ENCODE measurements at regions not wholly inside any gene's neighbourhood (a gene's known extent, or its start where the extent isn't known, plus 50 kb on each side); places are given as distances from the start of the nearest gene placed in this dataset.

DNA sequence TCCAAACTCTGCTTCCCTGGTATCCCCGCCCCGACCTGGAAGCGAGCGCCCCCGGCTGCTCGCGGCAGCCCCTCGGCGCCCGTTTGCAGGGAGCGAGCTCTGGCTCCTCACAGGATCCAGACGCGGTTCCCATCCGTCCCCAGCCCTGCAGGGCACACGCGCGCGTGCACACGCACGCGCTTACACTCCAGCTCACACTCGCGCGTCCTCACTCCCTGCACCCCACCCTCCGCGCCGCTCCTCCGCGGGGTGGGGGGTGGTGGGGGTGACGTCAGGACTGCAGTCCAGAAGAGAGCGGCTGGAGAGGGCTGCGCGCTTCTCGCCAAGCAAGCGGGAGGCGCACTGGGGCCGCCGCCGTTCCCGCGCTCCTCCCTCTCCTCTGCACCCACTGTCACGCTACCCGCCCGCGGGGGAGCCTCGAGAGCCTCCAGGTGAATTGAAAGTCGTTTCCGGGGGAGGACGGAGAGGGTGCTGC is 255.6 kb downstream of the OTUD1 start:
- Mint-ChIP-seq H3K4me1 (ENCODE audit: low read depth in 2 of 2) (no peaks in the 10 kb centered on the region), H3K36me3 (ENCODE audit: insufficient read depth) (no peaks in the 10 kb centered on the region), H3K27me3 (peaks cover 9 to 36% of the 10 kb centered on the region in 2 donors), H3K4me3 (no peak overlapping the region), H3K9me3 (no peaks in the 10 kb centered on the region), H3K27ac (no peak overlapping the region)
- DNase-seq (no peak), ATAC-seq (replicated peaks) (no peak)

DNA sequence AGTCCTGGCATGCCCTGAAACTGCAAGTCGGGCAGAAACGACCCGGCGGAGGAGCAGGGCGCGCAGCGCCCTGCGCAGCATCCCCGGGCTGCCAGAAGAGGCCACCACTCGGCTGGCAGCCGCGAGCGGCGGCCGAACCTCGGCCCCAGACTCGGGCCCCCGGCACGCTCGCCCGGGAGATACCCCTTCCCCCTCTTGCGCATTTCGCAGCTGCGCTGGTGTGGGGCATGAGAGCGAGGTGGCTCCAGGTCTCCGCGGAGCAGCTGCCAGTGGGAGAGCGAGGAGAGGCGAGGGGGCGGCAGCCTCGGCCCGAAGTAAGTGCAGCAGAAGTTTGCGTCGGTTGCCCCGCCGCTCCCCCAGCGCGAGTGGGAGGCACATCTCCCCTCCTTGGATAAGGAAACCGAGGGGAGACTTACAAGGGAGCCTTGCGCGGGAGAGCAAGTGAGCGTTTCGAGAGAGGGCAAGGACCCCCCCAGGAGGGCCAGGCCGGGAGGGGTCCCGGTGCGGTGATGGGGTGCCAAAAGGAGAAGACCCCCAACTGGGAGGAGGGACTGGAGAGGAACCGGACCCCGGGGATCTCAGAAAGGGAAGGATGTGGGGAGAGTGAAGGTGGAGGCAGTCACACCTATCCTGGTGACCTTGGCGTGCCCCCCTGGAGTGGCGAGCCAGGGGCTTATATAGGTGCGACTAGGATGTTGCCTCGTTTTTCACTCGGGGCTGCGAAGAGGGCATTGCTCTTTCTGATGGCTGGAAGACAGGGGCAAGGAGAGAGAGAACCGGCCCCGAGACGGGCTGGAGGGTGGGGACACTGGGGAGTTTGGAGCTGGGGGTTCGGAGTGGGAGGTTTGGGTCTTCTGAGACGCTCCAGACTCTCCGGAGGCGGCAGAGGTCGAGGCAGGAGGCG is 256.3 kb downstream of the OTUD1 start:
- Mint-ChIP-seq H3K4me1 (ENCODE audit: low read depth in 2 of 2) (no peaks in the 10 kb centered on the region), H3K9me3 (no peaks in the 10 kb centered on the region), H3K27ac (no peak overlapping the region), H3K27me3 (peaks cover 9 to 36% of the 10 kb centered on the region in 2 donors), H3K36me3 (ENCODE audit: insufficient read depth) (no peaks in the 10 kb centered on the region), H3K4me3 (no peak overlapping the region)
- ATAC-seq (replicated peaks) (no peak), DNase-seq (no peak)

DNA sequence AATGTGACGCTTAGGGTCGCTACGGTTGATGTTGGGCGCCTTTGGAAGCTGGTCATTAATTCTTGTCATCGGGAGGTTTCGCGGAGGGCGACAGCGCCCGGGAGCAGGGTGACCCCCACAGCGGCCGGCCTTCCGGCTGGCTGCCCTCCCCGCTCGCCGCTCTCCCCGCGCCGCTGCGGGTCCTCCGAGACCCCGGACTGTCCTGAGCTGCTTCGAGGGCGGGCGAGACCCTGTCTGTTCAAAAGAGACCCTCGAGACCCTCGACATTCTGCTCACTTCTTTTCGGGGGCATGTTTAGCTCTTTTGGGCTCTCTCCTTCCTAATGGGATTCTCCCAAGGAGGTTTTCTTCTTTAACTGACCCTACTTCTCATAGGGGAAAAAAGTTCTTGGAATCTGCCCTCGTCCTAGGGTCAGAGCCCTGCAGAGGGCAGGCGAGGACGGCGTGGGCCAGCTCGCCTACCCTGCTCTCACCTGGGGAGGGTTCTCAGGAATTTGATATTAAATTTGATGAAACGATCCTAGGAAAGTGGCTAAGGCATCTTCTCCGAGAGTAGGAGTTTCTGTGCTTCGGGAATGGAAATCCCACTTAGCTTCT is 257.0 kb downstream of the OTUD1 start:
- Mint-ChIP-seq H3K4me3 (no peak overlapping the region), H3K27ac (no peak overlapping the region), H3K27me3 (peaks cover 9 to 36% of the 10 kb centered on the region in 2 donors), H3K36me3 (ENCODE audit: insufficient read depth) (no peaks in the 10 kb centered on the region), H3K9me3 (no peaks in the 10 kb centered on the region), H3K4me1 (ENCODE audit: low read depth in 2 of 2) (no peaks in the 10 kb centered on the region)
- ATAC-seq (replicated peaks): no peak
- DNase-seq: no peak

DNA sequence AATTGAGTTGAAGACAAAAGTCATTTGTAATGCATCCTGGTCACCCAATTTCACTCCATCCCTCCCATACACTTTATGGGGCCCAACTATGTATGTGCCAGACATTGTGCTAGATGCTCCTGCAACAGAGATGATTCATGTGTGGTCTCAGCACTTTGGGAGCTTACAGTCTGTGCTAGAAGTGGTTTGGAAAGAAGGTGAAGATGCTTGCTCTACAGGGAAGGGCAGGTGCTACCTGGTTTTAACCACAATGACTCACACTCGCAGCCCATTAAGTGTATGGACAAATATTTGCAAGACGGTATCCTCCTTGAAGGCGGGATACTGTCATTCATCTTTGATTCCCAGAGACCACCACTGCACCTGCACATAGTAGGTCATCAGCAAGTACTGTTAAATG is 257.6 kb downstream of the OTUD1 start:
- H3K9me3 Mint-ChIP-seq: no peaks in the 10 kb centered on the region
- H3K27me3 Mint-ChIP-seq: peaks cover 9 to 36% of the 10 kb centered on the region in 2 donors
- no peaks in the 10 kb centered on the region for H3K36me3 Mint-ChIP-seq (ENCODE audit: insufficient read depth)
- H3K4me3 Mint-ChIP-seq: no peak overlapping the region
- no peak for ATAC-seq (replicated peaks)
- no peak overlapping the region for H3K27ac Mint-ChIP-seq
- DNase-seq: no peak
- H3K4me1 Mint-ChIP-seq (ENCODE audit: low read depth in 2 of 2): no peaks in the 10 kb centered on the region

DNA sequence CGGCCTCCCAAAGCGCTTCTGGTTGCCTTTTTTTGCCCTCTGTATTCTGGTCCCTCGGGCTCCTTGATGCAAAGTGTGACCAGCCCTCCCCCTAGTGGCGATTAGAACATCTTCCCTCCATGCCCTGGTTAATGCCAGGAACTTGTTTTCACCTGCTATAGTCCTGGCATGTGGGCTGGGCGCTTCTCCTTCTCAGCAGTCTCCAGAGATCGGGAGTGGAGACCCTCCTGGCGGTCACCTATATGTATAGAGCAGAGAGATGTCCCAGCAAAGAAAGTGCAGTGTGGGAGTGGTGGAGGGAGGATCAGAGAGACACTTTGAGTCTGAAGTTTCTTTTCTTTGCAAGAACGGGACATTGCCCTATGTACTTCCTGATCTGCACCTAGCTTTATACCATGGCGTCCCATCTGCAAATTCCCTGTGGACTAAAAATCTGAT is 264.1 kb downstream of the OTUD1 start:
- no peak for ATAC-seq (replicated peaks)

DNA sequence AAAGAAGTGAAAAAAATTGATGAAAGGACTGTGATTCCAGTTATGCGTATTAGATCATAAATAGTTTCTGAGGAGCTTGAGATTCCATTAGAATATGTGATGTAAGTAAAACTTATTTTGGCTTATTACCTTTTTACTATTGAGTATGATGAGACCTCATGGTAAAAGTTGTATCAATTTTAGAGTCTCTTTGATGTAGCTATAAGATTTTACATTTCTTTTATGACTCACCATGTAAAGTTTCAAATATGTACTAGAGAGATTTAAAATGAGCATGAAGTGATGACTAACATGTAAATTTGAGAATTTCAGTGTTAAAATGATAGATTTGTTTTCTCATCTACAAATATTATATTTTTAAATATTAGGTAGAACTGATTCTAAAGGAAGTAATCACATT is 276.5 kb downstream of the OTUD1 start:
- H3K27ac Mint-ChIP-seq: no peak overlapping the region
- no peak for ATAC-seq (replicated peaks)
- H3K9me3 Mint-ChIP-seq: peaks cover 3 to 13% of the 10 kb centered on the region in 2 donors
- no peak overlapping the region for H3K4me3 Mint-ChIP-seq
- DNase-seq: no peak
- peaks cover 0 to 9% of the 10 kb centered on the region in 2 donors for H3K27me3 Mint-ChIP-seq
- no peaks in the 10 kb centered on the region for H3K36me3 Mint-ChIP-seq (ENCODE audit: insufficient read depth)
- H3K4me1 Mint-ChIP-seq (ENCODE audit: low read depth in 2 of 2): no peaks in the 10 kb centered on the region

More for the DNA sequence above, 264.1 kb downstream of the OTUD1 start:
- Mint-ChIP-seq H3K4me1 (ENCODE audit: low read depth in 2 of 2) (no peaks in the 10 kb centered on the region), H3K4me3 (no peak overlapping the region), H3K27ac (no peak overlapping the region), H3K9me3 (no peaks in the 10 kb centered on the region), H3K36me3 (ENCODE audit: insufficient read depth) (no peaks in the 10 kb centered on the region), H3K27me3 (peaks cover 16 to 17% of the 10 kb centered on the region in 2 donors)
- DNase-seq: peak in 1 of 3 experiments; percentile 3

DNA sequence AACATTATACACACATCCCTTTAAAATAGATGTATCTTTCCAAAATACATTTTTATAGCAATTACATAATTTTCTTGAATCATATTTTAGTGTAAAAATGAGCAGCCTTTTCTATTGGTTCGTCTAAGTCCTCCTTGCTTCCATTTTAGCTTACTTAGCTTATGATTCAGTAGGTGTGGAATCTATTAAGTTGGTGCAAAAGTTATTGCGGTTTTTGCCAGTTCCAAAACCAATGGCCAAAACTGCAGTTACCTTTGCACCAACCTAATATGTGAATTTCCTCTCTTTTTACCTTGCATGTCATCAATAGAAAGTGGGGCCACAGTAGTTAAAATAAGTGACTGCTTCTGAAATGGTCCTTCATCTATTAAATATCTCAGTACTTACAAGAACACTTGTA is 279.0 kb downstream of the OTUD1 start:
- peaks cover 0 to 9% of the 10 kb centered on the region in 2 donors for H3K27me3 Mint-ChIP-seq
- H3K4me3 Mint-ChIP-seq: no peak overlapping the region
- H3K36me3 Mint-ChIP-seq (ENCODE audit: insufficient read depth): no peaks in the 10 kb centered on the region
- DNase-seq: no peak
- ATAC-seq (replicated peaks): no peak
- H3K27ac Mint-ChIP-seq: no peak overlapping the region
- peaks cover 3 to 13% of the 10 kb centered on the region in 2 donors for H3K9me3 Mint-ChIP-seq
- H3K4me1 Mint-ChIP-seq (ENCODE audit: low read depth in 2 of 2): no peaks in the 10 kb centered on the region

DNA sequence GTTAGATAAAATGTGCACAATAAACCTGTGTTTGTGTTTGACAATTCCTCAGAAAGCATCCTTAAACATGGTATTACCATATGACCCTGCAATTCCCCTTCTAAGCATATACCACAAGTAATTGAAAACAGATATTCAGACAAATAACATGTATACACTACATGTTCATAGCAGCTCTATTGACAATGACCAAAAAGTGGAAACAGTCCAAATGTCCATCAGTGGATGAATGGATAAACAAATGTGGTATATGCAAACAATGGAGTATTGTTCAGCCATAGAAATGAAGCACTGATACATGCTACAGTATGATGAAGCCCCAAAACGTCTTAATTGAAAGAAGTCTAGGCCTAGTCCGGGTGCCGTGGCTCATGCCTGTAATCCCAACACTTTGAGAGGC is 280.1 kb downstream of the OTUD1 start:
- H3K4me3 Mint-ChIP-seq: no peak overlapping the region
- ATAC-seq (replicated peaks) (no peak), DNase-seq (no peak)
- no peaks in the 10 kb centered on the region for H3K36me3 Mint-ChIP-seq (ENCODE audit: insufficient read depth)
- H3K4me1 Mint-ChIP-seq (ENCODE audit: low read depth in 2 of 2): no peaks in the 10 kb centered on the region
- peaks cover 0 to 9% of the 10 kb centered on the region in 2 donors for H3K27me3 Mint-ChIP-seq
- H3K27ac Mint-ChIP-seq: no peak overlapping the region
- peaks cover 3 to 12% of the 10 kb centered on the region in 2 donors for H3K9me3 Mint-ChIP-seq

DNA sequence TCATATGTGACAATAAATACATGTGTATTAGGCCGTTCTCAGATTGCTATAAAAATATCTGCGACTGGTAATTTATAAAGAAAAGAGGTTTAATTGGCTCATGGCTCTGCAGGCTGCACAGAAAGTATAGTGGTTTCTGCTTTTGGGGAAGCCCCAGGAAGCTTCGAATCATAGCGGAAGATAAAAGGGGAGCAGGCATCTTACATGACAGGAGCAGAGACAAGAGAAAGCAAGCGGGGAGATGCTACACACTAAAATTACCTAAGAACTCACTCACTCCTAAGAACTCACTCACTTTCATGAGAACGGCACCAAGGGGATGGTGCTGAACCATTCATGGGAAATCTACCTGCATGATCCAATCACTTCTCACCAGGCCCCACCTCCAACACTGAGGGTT is 284.9 kb downstream of the OTUD1 start:
- ATAC-seq (replicated peaks): no peak
- Mint-ChIP-seq H3K27me3 (no peaks in the 10 kb centered on the region), H3K4me3 (no peak overlapping the region), H3K36me3 (ENCODE audit: insufficient read depth) (no peaks in the 10 kb centered on the region), H3K27ac (no peak overlapping the region), H3K4me1 (ENCODE audit: low read depth in 2 of 2) (no peaks in the 10 kb centered on the region), H3K9me3 (no peaks in the 10 kb centered on the region)
- no peak for DNase-seq

DNA sequence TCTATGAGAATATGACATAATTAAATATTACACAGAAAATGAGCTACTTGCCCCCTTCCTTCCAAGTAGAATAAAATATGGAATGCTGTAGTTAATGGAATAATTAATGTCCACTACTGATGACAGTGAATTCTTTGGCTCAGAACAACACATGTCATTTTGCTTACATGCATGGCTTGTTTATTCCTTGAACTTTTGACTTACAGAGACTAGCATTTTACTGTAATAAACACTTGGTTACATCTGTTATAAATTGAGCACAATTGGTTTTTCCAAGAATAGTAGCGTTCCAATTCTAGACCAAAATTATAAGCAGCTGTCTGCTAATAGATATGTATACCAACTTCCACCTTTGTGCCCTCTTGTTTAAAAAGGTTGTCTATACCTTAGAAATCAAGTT is 286.7 kb downstream of the OTUD1 start:
- no peak overlapping the region for H3K4me3 Mint-ChIP-seq
- DNase-seq (no peak), ATAC-seq (replicated peaks) (no peak)
- H3K4me1 Mint-ChIP-seq (ENCODE audit: low read depth in 2 of 2): no peaks in the 10 kb centered on the region
- H3K27ac Mint-ChIP-seq: no peak overlapping the region
- H3K9me3 Mint-ChIP-seq: no peaks in the 10 kb centered on the region
- H3K36me3 Mint-ChIP-seq (ENCODE audit: insufficient read depth): no peaks in the 10 kb centered on the region
- no peaks in the 10 kb centered on the region for H3K27me3 Mint-ChIP-seq

DNA sequence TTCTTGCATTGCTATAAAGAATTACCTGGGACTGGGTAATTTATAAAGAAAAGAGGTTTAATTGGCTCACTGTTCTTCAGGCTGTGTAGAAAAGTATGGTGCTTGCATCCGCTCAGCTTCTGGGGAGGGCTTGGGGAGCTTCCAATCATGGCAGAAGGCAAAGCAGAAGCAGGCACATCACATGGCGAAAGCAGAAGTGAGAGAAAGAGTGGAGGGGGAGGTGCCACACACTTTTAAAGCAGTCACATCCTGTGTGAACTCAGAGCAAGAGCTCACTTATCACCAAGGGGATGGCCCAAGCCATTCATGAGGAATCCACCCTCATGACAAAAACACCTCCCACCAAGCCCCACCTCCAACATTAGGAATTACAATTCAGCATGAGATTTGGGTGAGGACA is 303.5 kb downstream of the OTUD1 start:
- Mint-ChIP-seq H3K9me3 (peaks cover 11 to 31% of the 10 kb centered on the region in 2 donors), H3K4me1 (ENCODE audit: low read depth in 2 of 2) (no peaks in the 10 kb centered on the region), H3K4me3 (no peak overlapping the region), H3K27me3 (peaks cover 10 to 12% of the 10 kb centered on the region in 2 donors), H3K36me3 (ENCODE audit: insufficient read depth) (no peaks in the 10 kb centered on the region), H3K27ac (no peak overlapping the region)
- ATAC-seq (replicated peaks) (no peak), DNase-seq (no peak)

DNA sequence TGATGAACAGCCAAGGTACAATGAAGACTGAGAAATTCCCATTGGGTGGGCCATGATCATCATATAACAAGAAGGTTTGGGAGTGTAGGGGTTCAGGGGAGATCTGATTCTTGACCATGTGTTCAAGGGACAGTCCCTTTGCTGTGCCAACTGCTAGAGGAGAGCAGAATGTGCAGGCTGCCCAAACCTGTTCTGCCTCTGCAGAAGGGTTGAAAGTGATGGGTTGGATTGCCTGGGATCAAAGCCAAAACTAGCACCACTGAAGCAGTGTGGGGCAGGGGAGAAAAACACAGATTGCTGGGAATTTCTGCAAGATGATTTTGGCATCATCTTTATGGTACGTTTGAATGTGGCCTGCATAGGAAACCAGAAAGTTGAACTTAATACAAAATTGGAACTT is 303.9 kb downstream of the OTUD1 start:
- H3K36me3 Mint-ChIP-seq (ENCODE audit: insufficient read depth): no peaks in the 10 kb centered on the region
- H3K27ac Mint-ChIP-seq: no peak overlapping the region
- ATAC-seq (replicated peaks) (no peak), DNase-seq (no peak)
- H3K9me3 Mint-ChIP-seq: peaks cover 11 to 32% of the 10 kb centered on the region in 2 donors
- peaks cover 10 to 12% of the 10 kb centered on the region in 2 donors for H3K27me3 Mint-ChIP-seq
- H3K4me1 Mint-ChIP-seq (ENCODE audit: low read depth in 2 of 2): no peaks in the 10 kb centered on the region
- H3K4me3 Mint-ChIP-seq: no peak overlapping the region

DNA sequence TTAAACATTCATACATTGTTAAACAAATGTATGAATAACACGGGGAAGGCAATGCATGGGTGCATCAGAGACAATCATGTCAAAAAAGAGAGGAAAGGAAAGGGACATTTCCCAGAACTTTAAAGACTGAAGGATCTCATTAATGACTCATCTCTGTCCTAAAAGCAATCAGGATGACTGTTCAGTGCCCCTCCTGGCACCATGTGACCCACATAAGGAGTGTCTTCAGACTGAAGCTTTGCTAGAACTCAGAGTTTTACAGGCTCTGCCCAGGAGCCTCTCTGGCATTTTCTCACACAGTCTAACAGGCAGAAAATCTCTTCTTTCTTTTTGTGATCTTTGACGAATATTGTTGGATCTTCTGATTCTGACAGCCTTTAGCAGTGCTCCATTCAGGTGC is 315.3 kb downstream of the OTUD1 start:
- Mint-ChIP-seq H3K36me3 (ENCODE audit: insufficient read depth) (no peaks in the 10 kb centered on the region), H3K4me1 (ENCODE audit: low read depth in 2 of 2) (no peaks in the 10 kb centered on the region), H3K27ac (no peak overlapping the region), H3K4me3 (no peak overlapping the region), H3K27me3 (no peaks in the 10 kb centered on the region), H3K9me3 (no peaks in the 10 kb centered on the region)
- ATAC-seq (replicated peaks) (no peak), DNase-seq (no peak)

DNA sequence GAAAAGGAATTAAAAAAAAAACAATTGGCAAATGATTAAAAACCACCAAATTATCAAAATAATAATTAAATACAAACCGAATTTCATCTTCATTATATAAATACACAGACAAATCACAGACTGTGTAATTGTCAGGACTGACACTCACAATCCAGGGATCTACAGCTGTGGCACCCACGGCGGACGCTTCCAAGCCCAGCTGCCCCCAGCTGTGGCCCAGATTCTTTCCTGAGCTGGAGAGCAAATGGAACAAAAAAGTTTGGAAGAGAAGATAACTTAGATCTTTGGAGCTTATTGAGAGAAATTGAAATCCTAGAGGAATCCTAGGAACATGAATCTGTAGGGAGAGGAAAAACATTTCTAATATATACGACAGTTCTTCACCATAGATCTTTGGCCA is 316.1 kb downstream of the OTUD1 start:
- Mint-ChIP-seq H3K36me3 (ENCODE audit: insufficient read depth) (no peaks in the 10 kb centered on the region), H3K4me3 (no peak overlapping the region), H3K9me3 (peaks cover 0 to under 1% of the 10 kb centered on the region in 2 donors), H3K27me3 (no peaks in the 10 kb centered on the region), H3K27ac (no peak overlapping the region), H3K4me1 (ENCODE audit: low read depth in 2 of 2) (no peaks in the 10 kb centered on the region)
- no peak for DNase-seq
- ATAC-seq (replicated peaks): no peak

All from effector memory CD8-positive, alpha-beta T cell (primary cell).